Kidney capillary endothelial cell (primary cell): ENCODE measurements at regions not wholly inside any gene's neighbourhood (a gene's known extent, or its start where the extent isn't known, plus 50 kb on each side); places are given as distances from the start of the nearest gene placed in this dataset.
"Not testable (repeated sequence)": the region's sequence is repeated elsewhere in the genome, so short reads cannot be mapped to it uniquely, and the experiment has no call there.

ENCODE experiments used
- DNase-seq: peaks from one replicate; pipeline ENCODE4 v3.0.0-alpha.2; 2018; ENCODE audit warnings: low spot score

GRCh38 chr13:108003626-108004025 is 211.7 kb downstream of the LIG4 start:
- DNase-seq: no peak

GRCh38 chr13:108000998-108001397 is 214.3 kb downstream of the LIG4 start:
- no peak for DNase-seq

- DNase-seq: no peak
These were observed 215.6 kb downstream of the LIG4 start for GRCh38 chr13:107999751-108000150.

GRCh38 chr13:107994137-107994536 is 221.2 kb downstream of the LIG4 start:
- no peak for DNase-seq

GRCh38 chr13:107993239-107993949 is 221.9 kb downstream of the LIG4 start:
- DNase-seq: no peak

GRCh38 chr13:107992542-107992941 is 222.8 kb downstream of the LIG4 start:
- no peak for DNase-seq

GRCh38 chr13:107977071-107977574 is 238.2 kb downstream of the LIG4 start:
- no peak for DNase-seq

GRCh38 chr13:107976628-107977027 is 238.7 kb downstream of the LIG4 start:
- no peak for DNase-seq

GRCh38 chr13:107974409-107974808 is 240.9 kb downstream of the LIG4 start:
- DNase-seq: no peak

- DNase-seq: no peak
These were observed 245.8 kb downstream of the LIG4 start for GRCh38 chr13:107969546-107969945.

GRCh38 chr13:107968470-107968869 is 246.9 kb downstream of the LIG4 start:
- DNase-seq: no peak

GRCh38 chr13:107964395-107964794 is 250.9 kb downstream of the LIG4 start:
- DNase-seq: no peak

- no peak for DNase-seq
These were observed 253.3 kb downstream of the LIG4 start for GRCh38 chr13:107961849-107962608.

GRCh38 chr13:107960301-107960700 is 255.0 kb downstream of the LIG4 start:
- no peak for DNase-seq

- DNase-seq: no peak
These were observed 258.4 kb downstream of the LIG4 start for GRCh38 chr13:107956889-107957288.

- DNase-seq: no peak
These were observed 273.2 kb downstream of the LIG4 start for GRCh38 chr13:107942030-107942617.

- DNase-seq: no peak
These were observed 273.8 kb downstream of the LIG4 start for GRCh38 chr13:107941345-107942029.

GRCh38 chr13:107937848-107938247 is 277.5 kb downstream of the LIG4 start:
- DNase-seq: no peak

- no peak for DNase-seq
These were observed 284.3 kb downstream of the LIG4 start for GRCh38 chr13:107931056-107931455.

- no peak for DNase-seq
These were observed 286.6 kb downstream of the LIG4 start for GRCh38 chr13:107928762-107929161.

- no peak for DNase-seq
These were observed 287.8 kb downstream of the LIG4 start for GRCh38 chr13:107927557-107927956.

- DNase-seq: not testable (repeated sequence)
These were observed 288.8 kb downstream of the LIG4 start for GRCh38 chr13:107926515-107926914.
